Coronary artery (tissue), 2 donors: ENCODE measurements at regions not wholly inside any gene's neighbourhood (a gene's known extent, or its start where the extent isn't known, plus 50 kb on each side); places are given as distances from the start of the nearest gene placed in this dataset.

Experiments
- DNase-seq: peaks from one replicate; pipeline ENCODE4 v3.0.0-alpha.2; 2017; ENCODE audit warnings: low spot score
- H3K27ac ChIP-seq, 2 donors: fragments of 200-600 bp; sonication (generic); one replicate each; pipeline ENCODE4 v1.5.1; 2016 to 2019
- H3K4me3 ChIP-seq: fragments of 200-600 bp; sonication (generic); 2 replicates; pipeline ENCODE4 v1.5.1; 2016; ENCODE audit warnings: mild to moderate bottlenecking, moderate library complexity
- CTCF ChIP-seq: fragments of 200-600 bp; sonication (generic); IDR thresholded peaks from one replicate; pipeline ENCODE4 v1.5.1; 2019; ENCODE audit warnings: antibody characterized with exemption

GRCh38 chr3:25169151-25169550 lies 258.9 kb upstream of the RARB start:
- Histone ChIP-seq H3K4me3 (no peak overlapping the region), H3K27ac (no peak overlapping the region)
- no peak for DNase-seq
- TF ChIP-seq CTCF = no peak

GRCh38 chr3:25170021-25170420 lies 258.0 kb upstream of the RARB start:
- no peak overlapping the region for H3K27ac ChIP-seq
- H3K4me3 ChIP-seq = no peak overlapping the region
- TF ChIP-seq CTCF = no peak
- DNase-seq = no peak

GRCh38 chr3:25171118-25171807 lies 256.8 kb upstream of the RARB start:
- Histone ChIP-seq H3K27ac (no peak overlapping the region), H3K4me3 (no peak overlapping the region)
- no peak for TF ChIP-seq CTCF
- no peak for DNase-seq

GRCh38 chr3:25171897-25172296 lies 256.2 kb upstream of the RARB start:
- TF ChIP-seq CTCF = no peak
- Histone ChIP-seq H3K4me3 (no peak overlapping the region), H3K27ac (no peak overlapping the region)
- DNase-seq = no peak

- Histone ChIP-seq H3K4me3 (no peak overlapping the region), H3K27ac (no peak overlapping the region)
- DNase-seq = no peak
- no peak for TF ChIP-seq CTCF
These were observed 254.5 kb upstream of the RARB start for GRCh38 chr3:25173606-25174005.

- DNase-seq = no peak
- no peak overlapping the region for H3K27ac ChIP-seq
- H3K4me3 ChIP-seq = no peak overlapping the region
- no peak for TF ChIP-seq CTCF
These were observed 253.8 kb upstream of the RARB start for GRCh38 chr3:25174251-25174650.

- no peak overlapping the region for H3K4me3 ChIP-seq
- DNase-seq = no peak
- no peak overlapping the region for H3K27ac ChIP-seq
- no peak for TF ChIP-seq CTCF
These were observed 251.0 kb upstream of the RARB start for GRCh38 chr3:25177041-25177440.
